HL-60 (cell line): ENCODE measurements at regions not wholly inside any gene's neighbourhood (a gene's known extent, or its start where the extent isn't known, plus 50 kb on each side); places are given as distances from the start of the nearest gene placed in this dataset.

ENCODE experiments used
- CTCF ChIP-seq: IDR thresholded peaks from one replicate; pipeline ENCODE4 v1.5.1; 2011; ENCODE audit warnings: low read length, control low read depth, inconsistent platforms; ENCODE audit not compliant: insufficient read depth
- GABPA ChIP-seq: IDR thresholded peaks from 2 replicates; pipeline ENCODE4 v1.6.1; 2012; ENCODE audit warnings: low read depth
- TF ChIP-seq, protein P1 (sequence below): IDR thresholded peaks from 2 replicates; pipeline ENCODE4 v1.6.1; 2012; ENCODE audit warnings: low read depth; ENCODE audit not compliant: insufficient replicate concordance

DNA sequence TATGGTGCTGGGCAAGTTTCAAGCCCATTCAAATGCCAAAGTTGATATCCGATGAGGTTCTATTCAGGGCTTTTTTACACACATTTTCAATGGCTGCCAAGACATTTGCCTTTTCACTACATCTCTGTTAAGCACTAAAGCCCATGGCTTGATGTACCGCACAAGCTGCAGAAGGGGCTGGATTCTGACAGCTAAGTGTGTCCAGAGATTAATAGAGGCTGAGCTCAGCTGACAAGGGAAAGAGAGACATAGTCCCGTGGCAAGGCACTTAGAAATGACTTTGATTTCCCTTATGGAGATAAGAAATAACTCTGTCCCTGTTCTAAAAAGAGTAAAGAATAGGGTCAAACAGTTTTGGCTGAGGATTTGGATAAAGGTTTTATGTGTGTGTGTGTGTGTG is 198.6 kb downstream of the DMRT2 start:
- TF ChIP-seq GABPA (no peak), CTCF (no peak)
- TF ChIP-seq, protein P1, sequence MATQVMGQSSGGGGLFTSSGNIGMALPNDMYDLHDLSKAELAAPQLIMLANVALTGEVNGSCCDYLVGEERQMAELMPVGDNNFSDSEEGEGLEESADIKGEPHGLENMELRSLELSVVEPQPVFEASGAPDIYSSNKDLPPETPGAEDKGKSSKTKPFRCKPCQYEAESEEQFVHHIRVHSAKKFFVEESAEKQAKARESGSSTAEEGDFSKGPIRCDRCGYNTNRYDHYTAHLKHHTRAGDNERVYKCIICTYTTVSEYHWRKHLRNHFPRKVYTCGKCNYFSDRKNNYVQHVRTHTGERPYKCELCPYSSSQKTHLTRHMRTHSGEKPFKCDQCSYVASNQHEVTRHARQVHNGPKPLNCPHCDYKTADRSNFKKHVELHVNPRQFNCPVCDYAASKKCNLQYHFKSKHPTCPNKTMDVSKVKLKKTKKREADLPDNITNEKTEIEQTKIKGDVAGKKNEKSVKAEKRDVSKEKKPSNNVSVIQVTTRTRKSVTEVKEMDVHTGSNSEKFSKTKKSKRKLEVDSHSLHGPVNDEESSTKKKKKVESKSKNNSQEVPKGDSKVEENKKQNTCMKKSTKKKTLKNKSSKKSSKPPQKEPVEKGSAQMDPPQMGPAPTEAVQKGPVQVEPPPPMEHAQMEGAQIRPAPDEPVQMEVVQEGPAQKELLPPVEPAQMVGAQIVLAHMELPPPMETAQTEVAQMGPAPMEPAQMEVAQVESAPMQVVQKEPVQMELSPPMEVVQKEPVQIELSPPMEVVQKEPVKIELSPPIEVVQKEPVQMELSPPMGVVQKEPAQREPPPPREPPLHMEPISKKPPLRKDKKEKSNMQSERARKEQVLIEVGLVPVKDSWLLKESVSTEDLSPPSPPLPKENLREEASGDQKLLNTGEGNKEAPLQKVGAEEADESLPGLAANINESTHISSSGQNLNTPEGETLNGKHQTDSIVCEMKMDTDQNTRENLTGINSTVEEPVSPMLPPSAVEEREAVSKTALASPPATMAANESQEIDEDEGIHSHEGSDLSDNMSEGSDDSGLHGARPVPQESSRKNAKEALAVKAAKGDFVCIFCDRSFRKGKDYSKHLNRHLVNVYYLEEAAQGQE, result no peak
